ENCODE measurements at regions not wholly inside any gene's neighbourhood (a gene's known extent, or its start where the extent isn't known, plus 50 kb on each side); places are given as distances from the start of the nearest gene placed in this dataset.

DNA sequence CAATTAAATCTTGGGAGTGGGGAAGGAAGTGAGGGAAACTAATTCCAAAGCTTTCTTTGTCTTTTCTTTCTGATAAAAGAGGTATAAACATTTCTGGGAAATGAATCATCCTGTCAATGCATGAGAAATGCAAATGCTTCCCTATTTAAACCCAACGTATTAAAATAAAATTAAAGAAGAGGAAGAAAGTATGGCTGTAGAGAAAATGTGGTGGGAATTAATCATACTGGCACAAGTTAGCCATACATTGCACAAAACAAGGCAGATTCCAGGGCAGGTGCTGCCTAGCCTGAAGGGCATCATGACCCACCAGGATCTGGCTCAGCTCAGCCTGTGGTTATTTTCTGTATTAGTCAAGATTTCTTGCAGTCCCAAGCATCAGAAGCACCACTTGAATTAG, 338.0 kb downstream of the NYAP2 start:
- TF ChIP-seq, protein P1, sequence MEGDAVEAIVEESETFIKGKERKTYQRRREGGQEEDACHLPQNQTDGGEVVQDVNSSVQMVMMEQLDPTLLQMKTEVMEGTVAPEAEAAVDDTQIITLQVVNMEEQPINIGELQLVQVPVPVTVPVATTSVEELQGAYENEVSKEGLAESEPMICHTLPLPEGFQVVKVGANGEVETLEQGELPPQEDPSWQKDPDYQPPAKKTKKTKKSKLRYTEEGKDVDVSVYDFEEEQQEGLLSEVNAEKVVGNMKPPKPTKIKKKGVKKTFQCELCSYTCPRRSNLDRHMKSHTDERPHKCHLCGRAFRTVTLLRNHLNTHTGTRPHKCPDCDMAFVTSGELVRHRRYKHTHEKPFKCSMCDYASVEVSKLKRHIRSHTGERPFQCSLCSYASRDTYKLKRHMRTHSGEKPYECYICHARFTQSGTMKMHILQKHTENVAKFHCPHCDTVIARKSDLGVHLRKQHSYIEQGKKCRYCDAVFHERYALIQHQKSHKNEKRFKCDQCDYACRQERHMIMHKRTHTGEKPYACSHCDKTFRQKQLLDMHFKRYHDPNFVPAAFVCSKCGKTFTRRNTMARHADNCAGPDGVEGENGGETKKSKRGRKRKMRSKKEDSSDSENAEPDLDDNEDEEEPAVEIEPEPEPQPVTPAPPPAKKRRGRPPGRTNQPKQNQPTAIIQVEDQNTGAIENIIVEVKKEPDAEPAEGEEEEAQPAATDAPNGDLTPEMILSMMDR (IDR thresholded peaks at IDR 0.05), result no peak

DNA sequence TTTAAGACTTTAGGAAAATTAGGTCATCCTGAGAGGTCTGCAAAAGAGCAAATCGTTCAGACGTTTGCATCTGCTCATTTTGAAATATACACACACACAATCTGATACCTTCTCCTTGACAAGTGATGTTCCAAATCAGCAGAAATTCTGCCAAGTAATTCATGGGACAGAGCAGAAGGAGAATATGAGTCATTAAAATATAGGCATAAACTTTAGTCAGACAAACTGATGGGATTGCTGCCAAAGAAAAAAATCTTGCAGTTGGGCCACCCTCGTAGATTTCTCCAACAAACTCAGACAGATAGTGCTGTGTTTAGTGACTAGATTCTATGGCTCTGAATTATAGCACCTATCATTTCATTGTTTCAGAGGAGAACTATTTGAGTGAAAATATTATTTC, 336.3 kb downstream of the NYAP2 start:
- TF ChIP-seq, protein P1 (IDR thresholded peaks at IDR 0.05), result no peak

DNA sequence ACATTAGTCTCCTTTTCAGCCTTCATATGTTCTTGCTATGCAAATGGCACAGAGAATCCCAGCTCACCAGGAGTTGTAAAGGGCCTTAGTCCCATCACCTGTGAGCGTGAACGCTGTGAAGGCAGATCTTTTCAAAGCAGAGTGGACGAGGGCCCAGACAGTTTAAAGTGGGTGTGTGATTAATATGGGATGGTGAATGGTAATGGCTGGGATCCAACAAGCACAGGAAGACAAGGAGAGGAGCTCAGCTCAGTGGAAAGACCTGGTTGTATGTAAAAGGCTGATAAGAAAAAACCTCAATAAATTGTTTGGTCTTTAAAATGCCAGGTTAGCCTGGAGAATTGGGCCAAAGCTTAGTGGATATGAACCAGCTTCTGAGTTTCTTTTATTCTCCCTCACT, 326.2 kb downstream of the NYAP2 start:
- TF ChIP-seq, protein P1 (IDR thresholded peaks at IDR 0.05), result no peak
